Endodermal cell (in vitro differentiated cells): ENCODE measurements at regions not wholly inside any gene's neighbourhood (a gene's known extent, or its start where the extent isn't known, plus 50 kb on each side); places are given as distances from the start of the nearest gene placed in this dataset.

Source experiments
- DNase-seq: peaks from one replicate; pipeline ENCODE4 v3.0.0-alpha.2; 2017
- H3K27ac ChIP-seq: 2 replicates; pipeline ENCODE4 v1.5.1; 2013; ENCODE audit warnings: mild to moderate bottlenecking, low read depth, low read length, moderate library complexity
- H3K27me3 ChIP-seq: 2 replicates; pipeline ENCODE4 v1.6.1; 2013; ENCODE audit warnings: mild to moderate bottlenecking, low read length, moderate library complexity; ENCODE audit not compliant: insufficient read depth, control insufficient read depth, poor library complexity, severe bottlenecking
- H3K36me3 ChIP-seq: 2 replicates; pipeline ENCODE4 v1.7.0; 2013; ENCODE audit warnings: mild to moderate bottlenecking, low read length, moderate library complexity; ENCODE audit not compliant: control insufficient read depth, insufficient read depth
- H3K4me1 ChIP-seq: one replicate; pipeline ENCODE4 v1.7.0; 2013; ENCODE audit warnings: low read length; ENCODE audit not compliant: control insufficient read depth, insufficient read depth
- H3K4me3 ChIP-seq: 2 replicates; pipeline ENCODE4 v1.5.1; 2013; ENCODE audit warnings: mild to moderate bottlenecking, low read length, moderate library complexity
- H3K9ac ChIP-seq: 2 replicates; pipeline ENCODE4 v1.6.1; 2013; ENCODE audit warnings: mild to moderate bottlenecking, low read length, moderate library complexity; ENCODE audit not compliant: poor library complexity, severe bottlenecking; ENCODE audit errors: extremely low read depth
- H3K9me3 ChIP-seq: 2 replicates; pipeline ENCODE4 v1.6.1; 2013; ENCODE audit warnings: mild to moderate bottlenecking, low read length, moderate library complexity; ENCODE audit not compliant: control insufficient read depth
- H3K27ac Mint-ChIP-seq: 2 replicates; pipeline ENCODE4 v1.8.0; 2020; ENCODE audit warnings: mixed read lengths
- H3K27me3 Mint-ChIP-seq: 2 replicates; pipeline ENCODE4 v1.8.0; 2021; ENCODE audit warnings: mild to moderate bottlenecking, mixed read lengths; ENCODE audit not compliant: insufficient read depth
- H3K36me3 Mint-ChIP-seq: 2 replicates; pipeline ENCODE4 v1.8.0; 2020; ENCODE audit warnings: low read depth, mixed read lengths
- H3K4me1 Mint-ChIP-seq: 2 replicates; pipeline ENCODE4 v1.8.0; 2020; ENCODE audit warnings: mixed read lengths
- H3K4me3 Mint-ChIP-seq: 2 replicates; pipeline ENCODE4 v1.8.0; 2020; ENCODE audit warnings: mild to moderate bottlenecking, moderate library complexity, mixed read lengths
- H3K9me3 Mint-ChIP-seq: 2 replicates; pipeline ENCODE4 v1.8.0; 2020; ENCODE audit warnings: mild to moderate bottlenecking, mixed read lengths
- CTCF ChIP-seq: fragments of 200-600 bp; sonication (generic); conservative IDR thresholded peaks from 2 replicates; pipeline ENCODE4 v1.5.0; 2021; ENCODE audit warnings: antibody characterized with exemption, mild to moderate bottlenecking
- WGBS, 2 experiments: methylation state at CpG; one replicate each; pipeline versions ENCODE4 v1.1.5 to v1.1.7; 2013; ENCODE audit warnings: missing lambda C conversion rate in 2 of 2, mixed read lengths in 1 of 2; ENCODE audit not compliant: insufficient coverage in 1 of 2, insufficient read length in 1 of 2; 5-methylcytosine and 5-hydroxymethylcytosine counted together

GRCh38 chr12:125651625-125652024 is 586.4 kb downstream of the AACS start:
- Mint-ChIP-seq H3K4me3 (no peak overlapping the region), H3K27me3 (no peaks in the 10 kb centered on the region), H3K4me1 (no peaks in the 10 kb centered on the region), H3K9me3 (no peaks in the 10 kb centered on the region), H3K36me3 (no peaks in the 10 kb centered on the region), H3K27ac (no peak overlapping the region)
- DNase-seq, result no peak
- Histone ChIP-seq H3K27me3 (no peaks in the 10 kb centered on the region), H3K9me3 (no peaks in the 10 kb centered on the region), H3K9ac (no peak overlapping the region), H3K4me1 (no peaks in the 10 kb centered on the region), H3K4me3 (no peak overlapping the region), H3K36me3 (no peaks in the 10 kb centered on the region), H3K27ac (no peak overlapping the region)
- 87 to 100% methylated on average over 1 to 4 of the region's 4 CpGs for WGBS, 2 experiments
- no peak for TF ChIP-seq CTCF

GRCh38 chr12:125652681-125653080 is 587.4 kb downstream of the AACS start:
- Mint-ChIP-seq H3K27ac (no peak overlapping the region), H3K4me3 (no peak overlapping the region), H3K27me3 (no peaks in the 10 kb centered on the region), H3K9me3 (no peaks in the 10 kb centered on the region), H3K36me3 (no peaks in the 10 kb centered on the region), H3K4me1 (no peaks in the 10 kb centered on the region)
- no peaks in the 10 kb centered on the region for H3K4me1 ChIP-seq
- H3K9me3 ChIP-seq, result no peaks in the 10 kb centered on the region
- H3K4me3 ChIP-seq, result no peak overlapping the region
- no peak for DNase-seq
- no peaks in the 10 kb centered on the region for H3K27me3 ChIP-seq
- H3K9ac ChIP-seq, result no peak overlapping the region
- no peak for TF ChIP-seq CTCF
- no peak overlapping the region for H3K27ac ChIP-seq
- no peaks in the 10 kb centered on the region for H3K36me3 ChIP-seq
- WGBS, 2 experiments, result 90 to 98% methylated on average over 5 to 6 of the region's 6 CpGs

- 91 to 94% methylated on average over 3 of the region's 3 CpGs for WGBS, 2 experiments
Observed at GRCh38 chr12:125657681-125658080, 592.4 kb downstream of the AACS start.

More at GRCh38 chr12:125657681-125658080, 592.4 kb downstream of the AACS start:
- Histone ChIP-seq H3K36me3 (no peaks in the 10 kb centered on the region), H3K27ac (no peak overlapping the region), H3K4me1 (no peaks in the 10 kb centered on the region), H3K9me3 (no peaks in the 10 kb centered on the region), H3K4me3 (no peak overlapping the region), H3K27me3 (no peaks in the 10 kb centered on the region), H3K9ac (no peak overlapping the region)
- Mint-ChIP-seq H3K36me3 (no peaks in the 10 kb centered on the region), H3K4me3 (no peak overlapping the region), H3K4me1 (no peaks in the 10 kb centered on the region), H3K27ac (no peak overlapping the region), H3K27me3 (no peaks in the 10 kb centered on the region), H3K9me3 (no peaks in the 10 kb centered on the region)
- no peak for TF ChIP-seq CTCF
- no peak for DNase-seq
